Muscle layer of duodenum (tissue), 2 donors: ENCODE measurements at regions not wholly inside any gene's neighbourhood (a gene's known extent, or its start where the extent isn't known, plus 50 kb on each side); places are given as distances from the start of the nearest gene placed in this dataset.

Source experiments
- H3K27ac ChIP-seq: one replicate; pipeline ENCODE4 v1.7.0; 2013; ENCODE audit warnings: mild to moderate bottlenecking, low read length
- H3K27me3 ChIP-seq: one replicate; pipeline ENCODE4 v1.7.0; 2013; ENCODE audit warnings: low read depth, mild to moderate bottlenecking, control low read depth, low read length
- H3K36me3 ChIP-seq, 2 donors: one replicate each; pipeline ENCODE4 v1.7.0; 2013; ENCODE audit warnings: low read length in 2 of 2, control low read depth in 1 of 2, mild to moderate bottlenecking in 1 of 2; ENCODE audit not compliant: insufficient read depth in 2 of 2, control insufficient read depth in 1 of 2
- H3K4me1 ChIP-seq, 2 donors: one replicate each; pipeline ENCODE4 v1.7.0; 2013; ENCODE audit warnings: low read length in 2 of 2, mild to moderate bottlenecking in 2 of 2, control low read depth in 1 of 2, moderate library complexity in 1 of 2; ENCODE audit not compliant: insufficient read depth in 2 of 2, control insufficient read depth in 1 of 2
- H3K4me3 ChIP-seq, 2 donors: one replicate each; pipeline ENCODE4 v1.7.0; 2013; ENCODE audit warnings: low read length in 2 of 2, low read depth in 1 of 2, mild to moderate bottlenecking in 1 of 2
- H3K9me3 ChIP-seq, 2 donors: one replicate each; pipeline ENCODE4 v1.7.0; 2013; ENCODE audit warnings: low read length in 2 of 2, control low read depth in 1 of 2, mild to moderate bottlenecking in 1 of 2; ENCODE audit not compliant: control insufficient read depth in 1 of 2
- donor health status: healthy.

- no peaks in the 10 kb centered on the region for H3K27me3 ChIP-seq
- peaks cover 0 to 3% of the 10 kb centered on the region in 2 donors for H3K4me1 ChIP-seq
- H3K36me3 ChIP-seq, result no peaks in the 10 kb centered on the region
- no peaks in the 10 kb centered on the region for H3K9me3 ChIP-seq
- no peak overlapping the region for H3K27ac ChIP-seq
- H3K4me3 ChIP-seq, result no peak overlapping the region
These were observed 334.1 kb upstream of the KLF6 start for GRCh38 chr10:4119107-4119506.

DNA sequence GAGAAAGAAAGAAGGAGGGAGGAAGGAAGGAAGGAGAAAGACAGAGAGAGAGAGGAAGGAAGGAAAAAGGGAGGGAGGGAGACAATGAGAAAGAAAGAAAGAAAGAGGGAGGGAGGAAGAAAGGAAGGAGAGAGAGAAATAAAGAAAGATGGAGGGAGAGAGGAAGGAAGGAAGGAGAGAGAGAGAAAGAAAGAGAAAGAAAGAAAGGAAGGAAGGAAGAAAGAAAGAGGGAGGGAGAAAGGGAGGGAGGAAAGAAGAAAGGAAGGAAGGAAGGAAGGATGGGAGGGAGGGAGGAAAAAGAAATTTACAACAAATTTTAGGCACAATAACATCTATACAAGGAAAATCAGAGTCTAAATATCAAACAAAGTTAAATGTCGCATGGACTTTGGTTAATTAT, 332.6 kb upstream of the KLF6 start:
- Histone ChIP-seq H3K27ac (no peak overlapping the region), H3K27me3 (no peaks in the 10 kb centered on the region), H3K36me3 (no peaks in the 10 kb centered on the region), H3K4me1 (peaks cover 0 to 3% of the 10 kb centered on the region in 2 donors), H3K9me3 (no peaks in the 10 kb centered on the region), H3K4me3 (no peak overlapping the region)

- Histone ChIP-seq H3K4me1 (no peaks in the 10 kb centered on the region), H3K36me3 (no peaks in the 10 kb centered on the region), H3K27me3 (no peaks in the 10 kb centered on the region)
These were observed 326.6 kb upstream of the KLF6 start for GRCh38 chr10:4111643-4112042.

GRCh38 chr10:4109469-4109868, 324.5 kb upstream of the KLF6 start:
- Histone ChIP-seq H3K27me3 (no peaks in the 10 kb centered on the region), H3K4me1 (no peaks in the 10 kb centered on the region), H3K36me3 (no peaks in the 10 kb centered on the region), H3K27ac (no peak overlapping the region), H3K4me3 (no peak overlapping the region), H3K9me3 (no peaks in the 10 kb centered on the region)

More at GRCh38 chr10:4111643-4112042, 326.6 kb upstream of the KLF6 start:
- Histone ChIP-seq H3K9me3 (no peaks in the 10 kb centered on the region), H3K4me3 (no peak overlapping the region), H3K27ac (no peak overlapping the region)

GRCh38 chr10:4108693-4109092, 323.7 kb upstream of the KLF6 start:
- H3K36me3 ChIP-seq, result no peaks in the 10 kb centered on the region
- H3K9me3 ChIP-seq, result no peaks in the 10 kb centered on the region
- no peaks in the 10 kb centered on the region for H3K4me1 ChIP-seq
- no peak overlapping the region for H3K4me3 ChIP-seq
- no peak overlapping the region for H3K27ac ChIP-seq
- H3K27me3 ChIP-seq, result no peaks in the 10 kb centered on the region

GRCh38 chr10:4107285-4107851, 322.4 kb upstream of the KLF6 start:
- no peak overlapping the region for H3K4me3 ChIP-seq
- no peaks in the 10 kb centered on the region for H3K36me3 ChIP-seq
- no peaks in the 10 kb centered on the region for H3K27me3 ChIP-seq
- H3K9me3 ChIP-seq, result no peaks in the 10 kb centered on the region
- no peak overlapping the region for H3K27ac ChIP-seq
- H3K4me1 ChIP-seq, result no peaks in the 10 kb centered on the region

DNA sequence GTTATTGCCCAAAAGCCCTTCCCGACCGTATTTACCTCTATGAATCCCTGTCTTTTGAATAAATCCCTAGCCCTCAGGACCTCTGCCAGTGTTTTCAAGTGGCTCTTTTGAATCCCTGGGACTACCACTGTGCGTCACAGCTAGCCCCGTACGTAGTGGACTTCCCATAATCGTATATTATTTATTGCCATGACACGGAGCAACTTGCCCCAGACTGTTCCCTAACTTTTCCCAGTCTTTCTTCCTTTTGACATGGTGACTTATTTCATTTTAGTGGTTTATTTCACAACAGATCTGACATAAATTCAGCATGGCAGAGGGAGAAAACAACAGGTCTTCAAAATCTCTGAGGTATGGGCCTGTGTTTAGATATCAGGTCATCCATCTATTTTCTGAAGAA, 318.6 kb upstream of the KLF6 start:
- H3K27me3 ChIP-seq, result no peaks in the 10 kb centered on the region
- H3K4me3 ChIP-seq, result no peak overlapping the region
- H3K4me1 ChIP-seq, result no peaks in the 10 kb centered on the region
- H3K27ac ChIP-seq, result no peak overlapping the region
- H3K36me3 ChIP-seq, result no peaks in the 10 kb centered on the region
- no peaks in the 10 kb centered on the region for H3K9me3 ChIP-seq

DNA sequence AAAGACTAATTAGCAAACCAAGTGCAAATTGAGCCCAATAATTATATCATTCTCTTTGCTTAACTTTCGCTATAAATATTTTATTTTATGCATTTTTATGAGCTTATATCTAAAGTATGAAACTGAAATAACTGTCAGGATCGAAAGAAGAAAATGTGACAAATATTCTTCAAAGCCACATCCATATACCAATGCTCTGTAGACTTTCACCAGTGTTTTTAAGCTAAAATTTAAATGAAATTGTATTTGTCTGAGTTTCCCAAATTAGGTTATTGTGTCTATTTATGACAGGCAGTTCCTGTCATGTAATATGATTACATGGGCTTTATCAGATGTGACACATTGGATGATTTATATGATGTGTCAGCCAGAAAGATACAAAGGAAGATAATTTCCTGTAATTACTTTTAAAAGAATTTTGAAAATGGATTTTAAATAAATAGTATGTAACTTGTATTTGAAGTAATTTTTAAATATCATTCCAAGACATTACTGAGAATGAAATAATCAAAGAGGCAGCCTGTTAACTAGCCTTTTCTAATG, 317.9 kb upstream of the KLF6 start:
- Histone ChIP-seq H3K27ac (no peak overlapping the region), H3K9me3 (no peaks in the 10 kb centered on the region), H3K4me3 (no peak overlapping the region), H3K27me3 (no peaks in the 10 kb centered on the region), H3K36me3 (no peaks in the 10 kb centered on the region), H3K4me1 (no peaks in the 10 kb centered on the region)

- H3K4me3 ChIP-seq, result no peak overlapping the region
- H3K27ac ChIP-seq, result no peak overlapping the region
- no peaks in the 10 kb centered on the region for H3K27me3 ChIP-seq
- no peaks in the 10 kb centered on the region for H3K4me1 ChIP-seq
- H3K9me3 ChIP-seq, result no peaks in the 10 kb centered on the region
- H3K36me3 ChIP-seq, result no peaks in the 10 kb centered on the region
These were observed 317.1 kb upstream of the KLF6 start for GRCh38 chr10:4101918-4102654.

DNA sequence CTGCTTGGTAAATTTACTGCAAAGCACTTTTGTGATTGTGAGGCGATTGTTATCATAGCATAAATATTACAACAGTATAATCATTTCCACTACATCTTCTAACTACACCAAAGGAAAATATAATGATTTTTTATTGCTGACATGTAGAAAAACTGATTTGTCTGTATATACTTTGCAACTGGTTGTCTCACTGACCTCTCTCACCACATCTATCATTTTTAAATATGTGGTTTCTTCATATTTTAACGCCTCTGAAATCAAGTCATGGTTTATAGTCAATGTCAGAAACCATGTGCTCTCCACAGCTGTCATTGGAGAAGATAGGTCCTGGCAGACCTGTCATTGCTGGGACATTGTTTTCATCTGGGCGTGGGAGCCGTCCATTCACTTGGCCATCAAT, 315.4 kb upstream of the KLF6 start:
- H3K4me3 ChIP-seq, result no peak overlapping the region
- no peaks in the 10 kb centered on the region for H3K4me1 ChIP-seq
- H3K36me3 ChIP-seq, result no peaks in the 10 kb centered on the region
- H3K27me3 ChIP-seq, result no peaks in the 10 kb centered on the region
- no peak overlapping the region for H3K27ac ChIP-seq
- no peaks in the 10 kb centered on the region for H3K9me3 ChIP-seq

DNA sequence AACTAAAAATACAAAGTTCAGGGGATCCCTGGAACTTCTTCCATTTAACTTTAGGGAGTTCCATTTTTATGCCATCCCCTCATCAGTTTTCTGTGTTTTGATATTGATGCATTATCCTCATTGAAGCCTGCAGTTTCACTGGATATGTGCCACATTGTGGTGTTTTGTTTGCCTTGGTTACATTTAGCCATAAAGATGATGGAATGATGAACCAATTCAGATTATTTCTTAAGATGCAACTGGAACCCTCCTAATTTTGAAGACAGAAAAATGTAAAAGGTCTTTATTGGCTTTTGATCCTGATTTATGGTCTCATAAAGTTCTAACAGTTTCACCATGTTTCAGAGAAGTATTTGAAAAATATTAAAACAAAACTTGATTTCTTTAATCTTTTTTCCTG, 314.2 kb upstream of the KLF6 start:
- no peaks in the 10 kb centered on the region for H3K36me3 ChIP-seq
- no peaks in the 10 kb centered on the region for H3K27me3 ChIP-seq
- no peak overlapping the region for H3K4me3 ChIP-seq
- no peaks in the 10 kb centered on the region for H3K9me3 ChIP-seq
- H3K27ac ChIP-seq, result no peak overlapping the region
- no peaks in the 10 kb centered on the region for H3K4me1 ChIP-seq
